Panc1 (cell line): ENCODE measurements at regions not wholly inside any gene's neighbourhood (a gene's known extent, or its start where the extent isn't known, plus 50 kb on each side); places are given as distances from the start of the nearest gene placed in this dataset.

ENCODE experiments used
- ATAC-seq: fragments of 200-7000 bp; cut with Tn5 transposase; 2 replicates; pipeline ENCODE4 v1.9.1; 2020; ENCODE audit warnings: mild to moderate bottlenecking, moderate library complexity
- BruUV-seq: library from RNA; stranded (reverse); fragments of 400-500 nt; replicated peaks from 2 replicates; lab custom pipeline; 2021; lab: Mats Ljungman, UMichigan
- CTCF ChIA-PET: fragments of 300-600 bp; sonication (Branson Sonifier 250); formaldehyde crosslinking; loops from one replicate; lab custom pipeline; 2022; ENCODE audit warnings: antibody characterized with exemption; lab: Charles Lee
- POLR2A ChIA-PET: fragments of 300-600 bp; sonication (Branson Sonifier 250); formaldehyde crosslinking; loops from one replicate; lab custom pipeline; 2022; ENCODE audit warnings: antibody characterized with exemption; lab: Charles Lee
- DNase-seq: peaks from one replicate; pipeline ENCODE4 v3.0.0-alpha.2; 2010; ENCODE audit warnings: low read depth, low spot score
- H3K27ac ChIP-seq: 2 replicates; pipeline ENCODE4 v1.5.1; 2011; ENCODE audit warnings: mild to moderate bottlenecking, low read length, inconsistent platforms
- H3K27me3 ChIP-seq: fragments of 200-500 bp; sonication (Bioruptor generic); 2 replicates; pipeline ENCODE4 v1.6.0; 2014; ENCODE audit warnings: low read length, inconsistent platforms; ENCODE audit not compliant: control insufficient read depth, insufficient read depth
- H3K36me3 ChIP-seq: fragments of 200-500 bp; sonication (Bioruptor generic); 2 replicates; pipeline ENCODE4 v1.5.1; 2014; ENCODE audit warnings: inconsistent platforms, mild to moderate bottlenecking, low read length, moderate library complexity; ENCODE audit not compliant: control insufficient read depth, insufficient read depth
- H3K4me1 ChIP-seq: 2 replicates; pipeline ENCODE4 v1.5.1; 2011; ENCODE audit warnings: inconsistent platforms, mild to moderate bottlenecking, low read length, moderate library complexity; ENCODE audit not compliant: control insufficient read depth, insufficient read depth
- H3K4me3 ChIP-seq, 2 experiments: 2 replicates each; pipeline ENCODE4 v1.5.1; 2011 to 2012; ENCODE audit warnings: low read depth in 2 of 2, low read length in 2 of 2, mild to moderate bottlenecking in 2 of 2, inconsistent platforms in 1 of 2, moderate library complexity in 1 of 2
- H3K9me3 ChIP-seq: fragments of 200-500 bp; sonication (Bioruptor generic); 2 replicates; pipeline ENCODE4 v1.5.1; 2014; ENCODE audit warnings: low read depth, mild to moderate bottlenecking, inconsistent platforms, low read length, moderate library complexity; ENCODE audit not compliant: control insufficient read depth, insufficient read depth
- POLR2AphosphoS5 ChIP-seq: IDR thresholded peaks from 2 replicates; pipeline ENCODE4 v1.6.1; 2012; ENCODE audit warnings: mild to moderate bottlenecking, low read depth, low read length, moderate library complexity
- SIN3A ChIP-seq: IDR thresholded peaks from 2 replicates; pipeline ENCODE4 v1.6.1; 2012; ENCODE audit warnings: low read depth, mild to moderate bottlenecking, low read length, moderate library complexity, borderline replicate concordance; ENCODE audit not compliant: insufficient read depth
- TCF7L2 ChIP-seq: IDR thresholded peaks from 2 replicates; pipeline ENCODE4 v1.6.1; 2011; ENCODE audit warnings: mild to moderate bottlenecking, low read depth, low read length, inconsistent platforms
- in situ Hi-C: cut with HindIII; loops from 2 replicates; pipeline ENCODE4 v1.10.0; 2016; ENCODE audit warnings: low sequenced_read_pairs, low pct_unique_long_range_greater_than_20kb
- intact Hi-C: fragments of 100-400 bp; cut with micrococcal nuclease; formaldehyde crosslinking; loops from one replicate; pipeline ENCODE4 v1.10.0; 2022; ENCODE audit not compliant: unreplicated experiment
- TF ChIP-seq, protein P1 (sequence below), 2 experiments: IDR thresholded peaks; 2 replicates each; pipeline ENCODE4 v1.6.1; 2011 to 2012; ENCODE audit warnings: low read depth in 2 of 2, control low read depth in 1 of 2, low read length in 1 of 2, mild to moderate bottlenecking in 1 of 2, moderate library complexity in 1 of 2; ENCODE audit not compliant: insufficient read depth in 1 of 2
- TF ChIP-seq, protein P2 (sequence below): fragments of 450-650 bp; IDR thresholded peaks from 2 replicates; pipeline ENCODE4 v1.5.1; 2017; ENCODE audit warnings: mild to moderate bottlenecking

DNA sequence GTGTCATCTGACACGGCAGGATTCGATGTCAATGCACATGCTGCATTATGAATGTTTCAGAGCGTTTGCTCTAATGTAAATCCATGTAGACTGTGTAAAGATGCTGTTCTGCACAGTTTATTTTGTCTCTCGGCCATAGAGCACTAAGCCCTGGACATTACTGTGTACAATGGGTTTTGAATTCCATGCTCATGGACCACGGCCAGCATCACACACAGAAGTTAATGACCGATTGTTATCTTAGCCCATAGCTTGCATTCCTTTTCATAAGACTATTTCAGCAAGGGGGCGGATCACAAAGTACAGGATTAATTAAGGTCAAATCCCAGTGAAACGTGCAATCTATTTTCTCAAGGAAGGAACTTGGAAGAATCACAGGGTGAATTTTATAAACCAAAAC is 286.1 kb upstream of the TENM3 start:
- Histone ChIP-seq H3K27ac (no peak overlapping the region), H3K4me3 (no peak overlapping the region), H3K4me1 (no peaks in the 10 kb centered on the region), H3K36me3 (no peaks in the 10 kb centered on the region), H3K9me3 (no peaks in the 10 kb centered on the region), H3K27me3 (no peaks in the 10 kb centered on the region)
- CTCF ChIA-PET = no interaction called here
- ATAC-seq = 0 out of 2 replicates have a peak, but pooled peaks have one; percentile 56
- in situ Hi-C loops (no loop called here), intact Hi-C loops (no loop called here)
- POLR2A ChIA-PET = no interaction called here
- DNase-seq = no peak
- no TSS peak for BruUV-seq
- TF ChIP-seq, protein P1, sequence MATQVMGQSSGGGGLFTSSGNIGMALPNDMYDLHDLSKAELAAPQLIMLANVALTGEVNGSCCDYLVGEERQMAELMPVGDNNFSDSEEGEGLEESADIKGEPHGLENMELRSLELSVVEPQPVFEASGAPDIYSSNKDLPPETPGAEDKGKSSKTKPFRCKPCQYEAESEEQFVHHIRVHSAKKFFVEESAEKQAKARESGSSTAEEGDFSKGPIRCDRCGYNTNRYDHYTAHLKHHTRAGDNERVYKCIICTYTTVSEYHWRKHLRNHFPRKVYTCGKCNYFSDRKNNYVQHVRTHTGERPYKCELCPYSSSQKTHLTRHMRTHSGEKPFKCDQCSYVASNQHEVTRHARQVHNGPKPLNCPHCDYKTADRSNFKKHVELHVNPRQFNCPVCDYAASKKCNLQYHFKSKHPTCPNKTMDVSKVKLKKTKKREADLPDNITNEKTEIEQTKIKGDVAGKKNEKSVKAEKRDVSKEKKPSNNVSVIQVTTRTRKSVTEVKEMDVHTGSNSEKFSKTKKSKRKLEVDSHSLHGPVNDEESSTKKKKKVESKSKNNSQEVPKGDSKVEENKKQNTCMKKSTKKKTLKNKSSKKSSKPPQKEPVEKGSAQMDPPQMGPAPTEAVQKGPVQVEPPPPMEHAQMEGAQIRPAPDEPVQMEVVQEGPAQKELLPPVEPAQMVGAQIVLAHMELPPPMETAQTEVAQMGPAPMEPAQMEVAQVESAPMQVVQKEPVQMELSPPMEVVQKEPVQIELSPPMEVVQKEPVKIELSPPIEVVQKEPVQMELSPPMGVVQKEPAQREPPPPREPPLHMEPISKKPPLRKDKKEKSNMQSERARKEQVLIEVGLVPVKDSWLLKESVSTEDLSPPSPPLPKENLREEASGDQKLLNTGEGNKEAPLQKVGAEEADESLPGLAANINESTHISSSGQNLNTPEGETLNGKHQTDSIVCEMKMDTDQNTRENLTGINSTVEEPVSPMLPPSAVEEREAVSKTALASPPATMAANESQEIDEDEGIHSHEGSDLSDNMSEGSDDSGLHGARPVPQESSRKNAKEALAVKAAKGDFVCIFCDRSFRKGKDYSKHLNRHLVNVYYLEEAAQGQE (IDR thresholded peaks at IDR 0.05; ENCODE audit: insufficient read depth in 1 of 2, low read depth in 2 of 2, low read length in 1 of 2) = no peak
- TF ChIP-seq SIN3A = no peak

DNA sequence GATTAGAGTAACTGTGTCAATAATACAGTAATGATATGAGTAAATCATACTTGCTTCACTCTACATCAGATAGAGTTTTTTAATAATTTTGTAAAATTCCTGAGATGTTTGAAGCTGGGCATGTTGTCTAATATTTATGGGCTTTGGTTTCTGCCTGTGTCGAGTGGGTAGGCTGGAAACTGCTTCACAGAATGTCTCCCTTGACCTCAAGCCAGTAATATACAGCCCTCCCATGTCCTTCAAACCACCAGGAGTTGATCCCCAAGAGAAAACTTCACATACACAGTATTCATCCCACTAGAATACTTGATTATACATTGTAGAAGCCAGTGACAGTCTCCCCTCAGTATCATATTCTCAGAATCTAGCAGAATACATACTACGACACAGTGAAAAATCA is 284.8 kb upstream of the TENM3 start:
- TF ChIP-seq, protein P2, sequence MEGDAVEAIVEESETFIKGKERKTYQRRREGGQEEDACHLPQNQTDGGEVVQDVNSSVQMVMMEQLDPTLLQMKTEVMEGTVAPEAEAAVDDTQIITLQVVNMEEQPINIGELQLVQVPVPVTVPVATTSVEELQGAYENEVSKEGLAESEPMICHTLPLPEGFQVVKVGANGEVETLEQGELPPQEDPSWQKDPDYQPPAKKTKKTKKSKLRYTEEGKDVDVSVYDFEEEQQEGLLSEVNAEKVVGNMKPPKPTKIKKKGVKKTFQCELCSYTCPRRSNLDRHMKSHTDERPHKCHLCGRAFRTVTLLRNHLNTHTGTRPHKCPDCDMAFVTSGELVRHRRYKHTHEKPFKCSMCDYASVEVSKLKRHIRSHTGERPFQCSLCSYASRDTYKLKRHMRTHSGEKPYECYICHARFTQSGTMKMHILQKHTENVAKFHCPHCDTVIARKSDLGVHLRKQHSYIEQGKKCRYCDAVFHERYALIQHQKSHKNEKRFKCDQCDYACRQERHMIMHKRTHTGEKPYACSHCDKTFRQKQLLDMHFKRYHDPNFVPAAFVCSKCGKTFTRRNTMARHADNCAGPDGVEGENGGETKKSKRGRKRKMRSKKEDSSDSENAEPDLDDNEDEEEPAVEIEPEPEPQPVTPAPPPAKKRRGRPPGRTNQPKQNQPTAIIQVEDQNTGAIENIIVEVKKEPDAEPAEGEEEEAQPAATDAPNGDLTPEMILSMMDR = no peak
- TF ChIP-seq, protein P1 (IDR thresholded peaks at IDR 0.05; ENCODE audit: insufficient read depth in 1 of 2, low read depth in 2 of 2, low read length in 1 of 2) = no peak
- TF ChIP-seq POLR2AphosphoS5 (no peak), SIN3A (no peak), TCF7L2 (no peak)
- POLR2A ChIA-PET = no interaction called here
- ATAC-seq (no peak), DNase-seq (no peak)
- H3K4me3 ChIP-seq = no peak overlapping the region
- intact Hi-C loops (no loop called here), in situ Hi-C loops (no loop called here)
- CTCF ChIA-PET = no interaction called here
- H3K4me1 ChIP-seq = no peaks in the 10 kb centered on the region
- H3K27ac ChIP-seq = no peak overlapping the region
- no peaks in the 10 kb centered on the region for H3K36me3 ChIP-seq
- no peaks in the 10 kb centered on the region for H3K9me3 ChIP-seq
- no peaks in the 10 kb centered on the region for H3K27me3 ChIP-seq
- no TSS peak for BruUV-seq
